Lower leg skin (tissue), 3 donors: ENCODE measurements at regions not wholly inside any gene's neighbourhood (a gene's known extent, or its start where the extent isn't known, plus 50 kb on each side); places are given as distances from the start of the nearest gene placed in this dataset.

ENCODE experiments used
- CTCF ChIP-seq, 3 donors: fragments of 450-650 bp; IDR thresholded peaks; one replicate each; pipeline ENCODE4 v1.5.1; 2016; ENCODE audit warnings: antibody characterized with exemption in 3 of 3, mild to moderate bottlenecking in 3 of 3, moderate library complexity in 2 of 3
- POLR2A ChIP-seq, 2 donors: fragments of 450-650 bp; IDR thresholded peaks; one replicate each; pipeline ENCODE4 v1.6.1; 2016 to 2017; ENCODE audit warnings: antibody characterized with exemption in 2 of 2, mild to moderate bottlenecking in 1 of 2, moderate library complexity in 1 of 2

GRCh38 chr6:121615493-121615892, 180.0 kb downstream of the GJA1 start:
- TF ChIP-seq CTCF (IDR thresholded peaks at IDR 0.05) (no peak), POLR2A (IDR thresholded peaks at IDR 0.05) (no peak)
